IMR-90 (cell line): ENCODE measurements at regions not wholly inside any gene's neighbourhood (a gene's known extent, or its start where the extent isn't known, plus 50 kb on each side); places are given as distances from the start of the nearest gene placed in this dataset.

Source experiments
- ATAC-seq: fragments of 200-7000 bp; cut with Tn5 transposase; 2 replicates; pipeline ENCODE4 v1.9.1; 2020; ENCODE audit warnings: low read depth, mild to moderate bottlenecking, moderate library complexity
- BruUV-seq: library from RNA; stranded (reverse); fragments of 400-500 nt; replicated peaks from 2 replicates; lab custom pipeline; 2021; lab: Mats Ljungman, UMichigan
- CTCF ChIA-PET: fragments of 300-600 bp; formaldehyde crosslinking; extraction: SDS; loops from one replicate; lab custom pipeline; 2021; ENCODE audit warnings: antibody characterized with exemption; lab: Yijun Ruan, JAX
- POLR2A ChIA-PET: fragments of 300-600 bp; sonication (Branson Sonifier 250); formaldehyde crosslinking; loops from one replicate; lab custom pipeline; 2022; ENCODE audit warnings: antibody characterized with exemption; ENCODE audit not compliant: unreplicated experiment; lab: Charles Lee
- DNase-seq: peaks from one replicate; pipeline ENCODE4 v3.0.0; 2013
- H2AFZ ChIP-seq: replicated peaks from 2 replicates; pipeline ENCODE3; 2013; ENCODE audit warnings: low read length, mild to moderate bottlenecking; ENCODE audit not compliant: poor library complexity
- H2AK5ac ChIP-seq: 2 replicates; pipeline ENCODE4 v1.6.1; 2013; ENCODE audit warnings: low read depth, low read length, inconsistent platforms
- H2AK9ac ChIP-seq: replicated peaks from 2 replicates; pipeline ENCODE3; 2013; ENCODE audit warnings: mild to moderate bottlenecking, low read depth, low read length, moderate library complexity; ENCODE audit not compliant: poor library complexity
- H2BK120ac ChIP-seq: 2 replicates; pipeline ENCODE4 v1.6.1; 2013; ENCODE audit warnings: low read depth, low read length, inconsistent platforms
- H2BK15ac ChIP-seq: 3 replicates; pipeline ENCODE4 v1.6.1; 2013; ENCODE audit warnings: low read depth, low read length, inconsistent platforms
- H2BK20ac ChIP-seq: 2 replicates; pipeline ENCODE4 v1.6.1; 2013; ENCODE audit warnings: low read depth, mild to moderate bottlenecking, inconsistent platforms, low read length, moderate library complexity
- H2BK5ac ChIP-seq: 2 replicates; pipeline ENCODE4 v1.6.1; 2013; ENCODE audit warnings: mild to moderate bottlenecking, low read depth, low read length, inconsistent platforms; ENCODE audit not compliant: poor library complexity, severe bottlenecking
- H3K14ac ChIP-seq: replicated peaks from 2 replicates; pipeline ENCODE4 v1.6.1; 2013; ENCODE audit warnings: low read depth, low read length, inconsistent platforms
- H3K18ac ChIP-seq: 2 replicates; pipeline ENCODE4 v1.6.1; 2013; ENCODE audit warnings: low read depth, low read length, control low read depth
- H3K23ac ChIP-seq: 2 replicates; pipeline ENCODE4 v1.6.1; 2013; ENCODE audit warnings: low read depth, low read length, inconsistent platforms
- H3K27ac ChIP-seq: 2 replicates; pipeline ENCODE4 v1.5.1; 2013; ENCODE audit warnings: mild to moderate bottlenecking, control low read depth, low read length; ENCODE audit not compliant: insufficient read depth
- H3K27me3 ChIP-seq: 2 replicates; pipeline ENCODE4 v1.6.1; 2013; ENCODE audit warnings: low read length; ENCODE audit not compliant: control insufficient read depth, insufficient read depth
- H3K36me3 ChIP-seq: 2 replicates; pipeline ENCODE4 v1.6.1; 2013; ENCODE audit warnings: low read length, mixed read lengths; ENCODE audit not compliant: control insufficient read depth, insufficient read depth
- H3K4ac ChIP-seq: 2 replicates; pipeline ENCODE4 v1.6.1; 2013; ENCODE audit warnings: low read depth, low read length, inconsistent platforms
- H3K4me1 ChIP-seq: 2 replicates; pipeline ENCODE4 v1.6.1; 2013; ENCODE audit warnings: low read length, mixed read lengths; ENCODE audit not compliant: control insufficient read depth, insufficient read depth
- H3K4me2 ChIP-seq: 2 replicates; pipeline ENCODE4 v1.6.1; 2013; ENCODE audit warnings: low read depth, mild to moderate bottlenecking, control low read depth, low read length, moderate library complexity
- H3K4me3 ChIP-seq: 2 replicates; pipeline ENCODE4 v1.5.1; 2013; ENCODE audit warnings: low read depth, mild to moderate bottlenecking, control low read depth, low read length, moderate library complexity; ENCODE audit not compliant: insufficient read depth
- H3K56ac ChIP-seq: 2 replicates; pipeline ENCODE4 v1.6.1; 2013; ENCODE audit warnings: low read length, inconsistent platforms; ENCODE audit not compliant: insufficient read depth; ENCODE audit errors: extremely low read depth
- H3K79me1 ChIP-seq, 2 experiments: 2 replicates each; pipeline ENCODE4 v1.6.1; 2013; ENCODE audit warnings: low read length in 2 of 2, inconsistent platforms in 1 of 2, low read depth in 1 of 2
- H3K9ac ChIP-seq: 2 replicates; pipeline ENCODE4 v1.6.1; 2013; ENCODE audit warnings: low read depth, low read length, control low read depth
- H3K9me1 ChIP-seq: 2 replicates; pipeline ENCODE4 v1.6.1; 2013; ENCODE audit warnings: low read length, inconsistent platforms; ENCODE audit not compliant: insufficient read depth
- H3K9me3 ChIP-seq: 2 replicates; pipeline ENCODE4 v1.6.1; 2013; ENCODE audit warnings: low read length; ENCODE audit not compliant: control insufficient read depth, insufficient read depth
- H4K20me1 ChIP-seq: 2 replicates; pipeline ENCODE4 v1.6.1; 2013; ENCODE audit warnings: low read length, inconsistent platforms; ENCODE audit not compliant: insufficient read depth
- H4K5ac ChIP-seq: 2 replicates; pipeline ENCODE4 v1.6.1; 2013; ENCODE audit warnings: mild to moderate bottlenecking, low read depth, low read length, control low read depth
- H4K8ac ChIP-seq, 2 experiments: 2 replicates each; pipeline ENCODE4 v1.6.1; 2013; ENCODE audit warnings: low read depth in 2 of 2, low read length in 2 of 2, control low read depth in 1 of 2, inconsistent platforms in 1 of 2
- H4K91ac ChIP-seq: 2 replicates; pipeline ENCODE4 v1.6.1; 2013; ENCODE audit warnings: low read depth, low read length, inconsistent platforms; ENCODE audit not compliant: insufficient read depth
- BHLHE40 ChIP-seq: fragments of 150-350 bp; IDR thresholded peaks from 2 replicates; pipeline ENCODE4 v1.6.1; 2016; ENCODE audit warnings: mild to moderate bottlenecking, low read depth, low read length
- CEBPB ChIP-seq: IDR thresholded peaks from 2 replicates; pipeline ENCODE4 v1.6.1; 2012; ENCODE audit warnings: low read depth, low read length, improper control_type of control experiment
- CHD1 ChIP-seq: IDR thresholded peaks from 2 replicates; pipeline ENCODE4 v1.6.1; 2012; ENCODE audit warnings: low read depth, low read length, improper control_type of control experiment
- FOS ChIP-seq: fragments of 150-350 bp; IDR thresholded peaks from 2 replicates; pipeline ENCODE4 v1.6.1; 2016; ENCODE audit warnings: low read depth, low read length
- MAFK ChIP-seq: IDR thresholded peaks from 2 replicates; pipeline ENCODE4 v1.6.1; 2012; ENCODE audit warnings: low read depth, low read length, improper control_type of control experiment
- MAZ ChIP-seq: IDR thresholded peaks from 2 replicates; pipeline ENCODE4 v1.6.1; 2012; ENCODE audit warnings: low read depth, mild to moderate bottlenecking, low read length, improper control_type of control experiment, moderate library complexity, borderline replicate concordance
- MXI1 ChIP-seq: IDR thresholded peaks from 2 replicates; pipeline ENCODE4 v1.6.1; 2012; ENCODE audit warnings: low read depth, mild to moderate bottlenecking, low read length, moderate library complexity, borderline replicate concordance
- NFE2L2 ChIP-seq: fragments of 150-350 bp; IDR thresholded peaks from 2 replicates; pipeline ENCODE4 v1.6.1; 2016; ENCODE audit warnings: low read depth, mild to moderate bottlenecking, low read length
- POLR2A ChIP-seq: IDR thresholded peaks from 2 replicates; pipeline ENCODE4 v1.6.1; 2012; ENCODE audit warnings: mild to moderate bottlenecking, low read depth, low read length
- RAD21 ChIP-seq: IDR thresholded peaks from 2 replicates; pipeline ENCODE4 v1.6.1; 2012; ENCODE audit warnings: low read length, improper control_type of control experiment
- RCOR1 ChIP-seq: IDR thresholded peaks from 2 replicates; pipeline ENCODE4 v1.6.1; 2012; ENCODE audit warnings: mild to moderate bottlenecking, low read length, improper control_type of control experiment; ENCODE audit not compliant: insufficient replicate concordance
- RFX5 ChIP-seq: IDR thresholded peaks from 2 replicates; pipeline ENCODE4 v1.8.0; 2012; ENCODE audit warnings: low read depth, mild to moderate bottlenecking, low read length, moderate library complexity
- SMC3 ChIP-seq: fragments of 150-350 bp; IDR thresholded peaks from 2 replicates; pipeline ENCODE4 v1.6.1; 2016; ENCODE audit warnings: low read depth, mild to moderate bottlenecking, antibody characterized with exemption, low read length, moderate library complexity
- WGBS, 2 experiments: methylation state at CpG; one replicate each; pipeline versions ENCODE4 v1.1.5 to v1.1.7; 2013; ENCODE audit warnings: missing lambda C conversion rate in 2 of 2; ENCODE audit not compliant: insufficient read length in 1 of 2; ENCODE audit errors: extremely low coverage in 2 of 2; 5-methylcytosine and 5-hydroxymethylcytosine counted together
- dilution Hi-C: fragments of 300-500 bp; cut with HindIII; formaldehyde crosslinking; loops from one replicate; pipeline ENCODE4 v1.14.3; 2018; ENCODE audit warnings: low sequenced_read_pairs; ENCODE audit not compliant: unreplicated experiment
- in situ Hi-C: fragments of 300-500 bp; cut with MboI; formaldehyde crosslinking; loops from 3 replicates; pipeline ENCODE4 v1.14.3; 2019; ENCODE audit warnings: low sequenced_read_pairs, inconsistent platforms, mixed read lengths
- intact Hi-C: fragments of 100-400 bp; cut with micrococcal nuclease; formaldehyde crosslinking; loops from 2 replicates; pipeline ENCODE4 v1.10.0; 2022
- TF ChIP-seq, protein P1 (sequence below): fragments of 150-350 bp; IDR thresholded peaks from 2 replicates; pipeline ENCODE4 v1.6.1; 2016; ENCODE audit warnings: low read depth, mild to moderate bottlenecking, low read length, moderate library complexity, borderline replicate concordance
- TF ChIP-seq, protein P2 (sequence below): fragments of 150-350 bp; IDR thresholded peaks from 2 replicates; pipeline ENCODE4 v1.6.1; 2017; ENCODE audit warnings: mild to moderate bottlenecking, antibody characterized with exemption, low read length, low read depth
- TF ChIP-seq, protein P3 (sequence below): conservative IDR thresholded peaks from 2 replicates; pipeline ENCODE4 v1.5.1; 2012; ENCODE audit warnings: mild to moderate bottlenecking, low read depth, low read length, improper control_type of control experiment

DNA sequence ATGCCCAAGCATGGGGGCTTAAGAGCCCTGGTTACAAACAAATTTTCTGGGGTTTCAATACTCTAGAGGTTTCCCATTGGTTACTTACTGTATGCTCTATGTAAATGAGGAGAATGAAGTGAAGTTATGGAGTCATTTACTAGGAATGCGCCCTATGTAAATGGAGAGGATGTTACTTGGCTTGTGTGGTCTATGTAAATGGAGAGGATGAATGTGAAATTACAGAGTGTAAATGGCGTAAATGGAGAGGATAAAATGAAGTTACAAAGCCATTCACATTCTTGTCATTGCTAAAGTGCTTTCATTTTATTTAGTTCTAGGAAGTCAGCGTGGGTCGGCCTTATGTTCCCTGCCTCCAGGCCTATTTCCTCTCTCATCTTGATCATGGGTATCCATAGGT, 810.5 kb upstream of the ADGRL3 start:
- Histone ChIP-seq H2AFZ (no peak overlapping the region), H3K27me3 (no peaks in the 10 kb centered on the region), H2BK15ac (no peak overlapping the region), H2BK120ac (no peak overlapping the region), H4K91ac (no peak overlapping the region), H3K18ac (no peak overlapping the region), H4K5ac (no peak overlapping the region), H3K14ac (no peak overlapping the region), H2AK9ac (no peak overlapping the region), H3K36me3 (no peaks in the 10 kb centered on the region), H2AK5ac (no peak overlapping the region), H3K27ac (no peak overlapping the region), H3K9me1 (no peaks in the 10 kb centered on the region), H2BK5ac (no peak overlapping the region), H3K4me1 (no peaks in the 10 kb centered on the region), H2BK20ac (no peak overlapping the region), H3K56ac (no peak overlapping the region), H3K4me3 (no peak overlapping the region), H3K9me3 (no peaks in the 10 kb centered on the region), H3K23ac (no peak overlapping the region), H3K4me2 (no peak overlapping the region), H3K79me1 (no peaks in the 10 kb centered on the region), H3K4ac (no peak overlapping the region), H3K9ac (no peak overlapping the region), H4K8ac (no peak overlapping the region), H4K20me1 (no peaks in the 10 kb centered on the region)
- TF ChIP-seq SMC3: no peak
- TF ChIP-seq BHLHE40: no peak
- TF ChIP-seq, protein P1, sequence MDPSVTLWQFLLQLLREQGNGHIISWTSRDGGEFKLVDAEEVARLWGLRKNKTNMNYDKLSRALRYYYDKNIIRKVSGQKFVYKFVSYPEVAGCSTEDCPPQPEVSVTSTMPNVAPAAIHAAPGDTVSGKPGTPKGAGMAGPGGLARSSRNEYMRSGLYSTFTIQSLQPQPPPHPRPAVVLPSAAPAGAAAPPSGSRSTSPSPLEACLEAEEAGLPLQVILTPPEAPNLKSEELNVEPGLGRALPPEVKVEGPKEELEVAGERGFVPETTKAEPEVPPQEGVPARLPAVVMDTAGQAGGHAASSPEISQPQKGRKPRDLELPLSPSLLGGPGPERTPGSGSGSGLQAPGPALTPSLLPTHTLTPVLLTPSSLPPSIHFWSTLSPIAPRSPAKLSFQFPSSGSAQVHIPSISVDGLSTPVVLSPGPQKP: no peak
- TF ChIP-seq RCOR1: no peak
- TF ChIP-seq, protein P2, sequence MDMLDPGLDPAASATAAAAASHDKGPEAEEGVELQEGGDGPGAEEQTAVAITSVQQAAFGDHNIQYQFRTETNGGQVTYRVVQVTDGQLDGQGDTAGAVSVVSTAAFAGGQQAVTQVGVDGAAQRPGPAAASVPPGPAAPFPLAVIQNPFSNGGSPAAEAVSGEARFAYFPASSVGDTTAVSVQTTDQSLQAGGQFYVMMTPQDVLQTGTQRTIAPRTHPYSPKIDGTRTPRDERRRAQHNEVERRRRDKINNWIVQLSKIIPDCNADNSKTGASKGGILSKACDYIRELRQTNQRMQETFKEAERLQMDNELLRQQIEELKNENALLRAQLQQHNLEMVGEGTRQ: no peak
- TF ChIP-seq, protein P3, sequence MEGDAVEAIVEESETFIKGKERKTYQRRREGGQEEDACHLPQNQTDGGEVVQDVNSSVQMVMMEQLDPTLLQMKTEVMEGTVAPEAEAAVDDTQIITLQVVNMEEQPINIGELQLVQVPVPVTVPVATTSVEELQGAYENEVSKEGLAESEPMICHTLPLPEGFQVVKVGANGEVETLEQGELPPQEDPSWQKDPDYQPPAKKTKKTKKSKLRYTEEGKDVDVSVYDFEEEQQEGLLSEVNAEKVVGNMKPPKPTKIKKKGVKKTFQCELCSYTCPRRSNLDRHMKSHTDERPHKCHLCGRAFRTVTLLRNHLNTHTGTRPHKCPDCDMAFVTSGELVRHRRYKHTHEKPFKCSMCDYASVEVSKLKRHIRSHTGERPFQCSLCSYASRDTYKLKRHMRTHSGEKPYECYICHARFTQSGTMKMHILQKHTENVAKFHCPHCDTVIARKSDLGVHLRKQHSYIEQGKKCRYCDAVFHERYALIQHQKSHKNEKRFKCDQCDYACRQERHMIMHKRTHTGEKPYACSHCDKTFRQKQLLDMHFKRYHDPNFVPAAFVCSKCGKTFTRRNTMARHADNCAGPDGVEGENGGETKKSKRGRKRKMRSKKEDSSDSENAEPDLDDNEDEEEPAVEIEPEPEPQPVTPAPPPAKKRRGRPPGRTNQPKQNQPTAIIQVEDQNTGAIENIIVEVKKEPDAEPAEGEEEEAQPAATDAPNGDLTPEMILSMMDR: no peak
- TF ChIP-seq MAFK: no peak
- no peak for TF ChIP-seq POLR2A
- no peak for TF ChIP-seq CHD1
- no peak for TF ChIP-seq NFE2L2
- TF ChIP-seq MXI1: no peak
- TF ChIP-seq RAD21: no peak
- TF ChIP-seq CEBPB: no peak
- no peak for TF ChIP-seq RFX5
- TF ChIP-seq MAZ: no peak
- no peak for TF ChIP-seq FOS
- POLR2A ChIA-PET: no interaction called here
- DNase-seq (no peak), ATAC-seq (no peak)
- 80% methylated on average over 1 of the region's 4 CpGs; no CpG with 5 or more reads in 1 of the 2 experiments for WGBS, 2 experiments
- in situ Hi-C loops (no loop called here), dilution Hi-C loops (no loop called here), intact Hi-C loops (no loop called here)
- CTCF ChIA-PET: interaction anchor here (0.6 kb wide), 1 partner anchor 100 kb away, joined by 3 read pairs; no protein-coding TSS in a partner anchor
- BruUV-seq: no TSS peak
